22Rv1 (cell line): ENCODE measurements at regions not wholly inside any gene's neighbourhood (a gene's known extent, or its start where the extent isn't known, plus 50 kb on each side); places are given as distances from the start of the nearest gene placed in this dataset.

ENCODE experiments used
- CTCF ChIP-seq: fragments of 450-650 bp; IDR thresholded peaks from 2 replicates; pipeline ENCODE4 v1.5.1; 2017; ENCODE audit warnings: mild to moderate bottlenecking
- ZFX ChIP-seq: fragments of 450-650 bp; IDR thresholded peaks from 2 replicates; pipeline ENCODE4 v1.6.1; 2017; ENCODE audit warnings: antibody characterized with exemption, borderline replicate concordance

- TF ChIP-seq CTCF (no peak), ZFX (no peak)
Observed at GRCh38 chr6:22819209-22819608, 249.8 kb downstream of the HDGFL1 start.
